Forelimb muscle (tissue), 1 donor: ENCODE measurements at regions not wholly inside any gene's neighbourhood (a gene's known extent, or its start where the extent isn't known, plus 50 kb on each side); places are given as distances from the start of the nearest gene placed in this dataset.

Experiments
- DNase-seq: peaks from one replicate; pipeline ENCODE4 v3.0.0-alpha.2; 2013; ENCODE audit warnings: low read depth

- DNase-seq: no peak
These were observed 324.0 kb downstream of the DIPK2A start for GRCh38 chr3:144295613-144296012.

GRCh38 chr3:144296808-144297207, 325.2 kb downstream of the DIPK2A start:
- no peak for DNase-seq

GRCh38 chr3:144301863-144302262, 330.2 kb downstream of the DIPK2A start:
- DNase-seq: no peak

- no peak for DNase-seq
These were observed 336.3 kb downstream of the DIPK2A start for GRCh38 chr3:144307951-144308350.

GRCh38 chr3:144308396-144308795, 336.8 kb downstream of the DIPK2A start:
- DNase-seq: no peak

GRCh38 chr3:144312702-144313101, 341.1 kb downstream of the DIPK2A start:
- DNase-seq: no peak

DNA sequence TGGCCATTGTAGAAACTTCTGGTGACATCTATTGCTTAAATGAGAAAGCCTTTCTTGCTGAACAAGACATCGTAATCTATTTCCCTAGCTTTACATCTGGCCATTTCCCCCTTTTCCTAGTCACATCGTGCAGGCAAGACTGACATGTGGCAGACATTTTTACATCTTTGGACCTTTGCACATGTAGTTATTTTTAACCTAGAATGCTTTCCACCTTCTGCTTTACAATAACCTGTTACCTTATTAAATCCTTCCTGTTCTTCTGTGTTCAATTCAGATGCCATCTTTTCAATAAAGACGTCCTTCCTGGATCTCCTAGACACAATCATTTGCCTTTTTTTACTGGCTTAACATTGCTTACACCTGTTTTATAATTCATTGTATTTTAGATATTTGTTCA, 343.3 kb downstream of the DIPK2A start:
- no peak for DNase-seq

GRCh38 chr3:144317961-144318360, 346.3 kb downstream of the DIPK2A start:
- no peak for DNase-seq

GRCh38 chr3:144324076-144324475, 352.5 kb downstream of the DIPK2A start:
- DNase-seq: no peak

DNA sequence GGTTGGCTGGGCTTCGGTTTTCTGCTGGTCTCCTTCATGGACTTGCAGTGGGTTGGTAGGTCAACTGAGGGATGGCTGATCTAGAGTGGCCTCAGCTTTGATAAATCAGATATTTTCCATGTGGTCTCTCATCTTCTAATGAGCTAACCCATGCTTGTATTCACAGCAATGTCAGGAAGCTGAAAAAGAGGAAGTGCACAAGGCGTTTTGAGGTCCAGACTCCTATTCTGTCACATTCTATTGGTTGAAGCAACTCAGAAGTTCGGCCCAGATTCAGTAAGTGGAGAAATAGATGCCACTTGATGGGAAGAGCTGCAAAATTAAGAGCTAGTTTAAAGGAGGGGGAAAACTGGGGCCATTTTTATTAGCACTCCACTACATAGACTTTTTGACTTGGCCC, 361.2 kb downstream of the DIPK2A start:
- DNase-seq: no peak

GRCh38 chr3:144341471-144341870, 369.8 kb downstream of the DIPK2A start:
- no peak for DNase-seq

- DNase-seq: no peak
These were observed 371.7 kb downstream of the DIPK2A start for GRCh38 chr3:144343343-144343742.

- DNase-seq: no peak
These were observed 372.2 kb downstream of the DIPK2A start for GRCh38 chr3:144343777-144344176.

- no peak for DNase-seq
These were observed 373.4 kb downstream of the DIPK2A start for GRCh38 chr3:144344925-144345548.

GRCh38 chr3:144350125-144350524, 378.5 kb downstream of the DIPK2A start:
- DNase-seq: no peak

GRCh38 chr3:144351011-144351410, 379.4 kb downstream of the DIPK2A start:
- DNase-seq: no peak

GRCh38 chr3:144351773-144352365, 380.2 kb downstream of the DIPK2A start:
- DNase-seq: no peak

DNA sequence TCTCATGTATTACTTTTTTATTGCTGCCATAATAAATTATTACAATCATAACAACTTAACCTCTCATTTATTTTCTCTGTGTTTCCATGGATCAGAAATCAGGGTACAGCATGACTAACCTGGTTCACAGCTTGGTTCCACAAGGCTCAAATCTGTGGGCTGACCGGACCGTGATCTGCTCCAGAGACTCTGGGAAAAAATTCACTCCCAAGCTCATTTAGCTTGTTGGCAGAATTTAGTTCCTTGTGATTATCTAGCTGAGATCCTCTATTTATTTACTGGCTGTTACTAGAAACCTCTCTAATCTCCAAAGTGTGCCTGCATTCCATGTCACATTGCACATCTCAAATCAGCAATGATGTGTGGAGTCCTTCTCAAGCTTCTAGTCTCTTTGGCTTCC, 386.6 kb downstream of the DIPK2A start:
- DNase-seq: no peak

- DNase-seq: no peak
These were observed 389.4 kb downstream of the DIPK2A start for GRCh38 chr3:144361002-144361401.

GRCh38 chr3:144362126-144362525, 390.5 kb downstream of the DIPK2A start:
- DNase-seq: no peak

- DNase-seq: no peak
These were observed 392.2 kb downstream of the DIPK2A start for GRCh38 chr3:144363856-144364255.

- DNase-seq: no peak
These were observed 393.1 kb downstream of the DIPK2A start for GRCh38 chr3:144364737-144365136.

DNA sequence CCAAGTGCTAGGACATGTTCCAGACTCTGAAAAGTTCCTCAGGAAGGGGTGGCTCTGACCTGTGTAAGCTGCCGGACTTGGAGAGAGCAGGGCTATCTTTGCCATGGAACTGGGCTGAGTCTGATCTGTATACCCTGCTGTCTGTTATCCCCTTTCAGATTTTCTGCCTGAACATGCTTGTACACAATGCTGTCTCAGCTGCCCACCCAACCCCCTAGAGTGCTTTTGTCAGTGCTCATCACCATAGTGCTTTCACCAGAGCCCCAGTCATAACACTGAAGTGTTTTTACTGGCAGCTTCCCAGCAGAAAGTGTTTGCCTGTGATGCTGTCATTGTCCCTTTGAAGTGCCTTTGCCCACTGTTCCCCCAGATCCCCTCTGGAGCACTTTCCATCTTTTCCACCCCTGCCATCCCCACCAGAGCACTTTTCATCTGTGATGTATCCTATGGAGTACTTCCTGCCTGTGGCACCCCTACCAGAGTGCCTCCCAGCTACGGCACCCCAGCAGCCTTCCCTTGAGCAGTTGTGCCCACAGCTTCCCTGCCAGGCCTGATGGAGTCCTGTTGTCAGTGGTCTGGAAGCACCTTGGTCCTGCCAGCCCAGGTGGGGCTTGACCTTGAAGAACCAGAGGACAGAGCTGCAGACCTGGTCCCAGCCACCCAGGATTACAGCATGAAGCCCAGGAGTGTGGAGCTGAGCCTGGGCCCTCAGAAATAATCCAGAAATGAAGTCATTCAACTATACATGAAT, 397.7 kb downstream of the DIPK2A start:
- DNase-seq: no peak
